Left lobe of liver (tissue), 2 donors: ENCODE measurements at regions not wholly inside any gene's neighbourhood (a gene's known extent, or its start where the extent isn't known, plus 50 kb on each side); places are given as distances from the start of the nearest gene placed in this dataset.

Source experiments
- ATAC-seq: fragments of 200-7000 bp; cut with Tn5 transposase; one replicate; pipeline ENCODE4 v1.9.1; 2020; ENCODE audit warnings: mild to moderate bottlenecking, moderate library complexity
- DNase-seq: peaks from one replicate; pipeline ENCODE4 v3.0.0-alpha.2; 2020; ENCODE audit warnings: low spot score
- donor health status: DM: no; HTN: no; CAD: no; lungs with moderate emphysema.
- donor health status: DM: no; HTN: yes; CAD: no.

- DNase-seq, result no peak
- ATAC-seq, result no peak
These were observed 190.2 kb downstream of the GALR1 start for GRCh38 chr18:77439888-77440287.

- DNase-seq (no peak), ATAC-seq (no peak)
These were observed 192.7 kb downstream of the GALR1 start for GRCh38 chr18:77442393-77442792.

GRCh38 chr18:77444385-77444784, 194.7 kb downstream of the GALR1 start:
- DNase-seq (no peak), ATAC-seq (no peak)

GRCh38 chr18:77448046-77448445, 198.4 kb downstream of the GALR1 start:
- DNase-seq, result no peak
- no peak for ATAC-seq

DNA sequence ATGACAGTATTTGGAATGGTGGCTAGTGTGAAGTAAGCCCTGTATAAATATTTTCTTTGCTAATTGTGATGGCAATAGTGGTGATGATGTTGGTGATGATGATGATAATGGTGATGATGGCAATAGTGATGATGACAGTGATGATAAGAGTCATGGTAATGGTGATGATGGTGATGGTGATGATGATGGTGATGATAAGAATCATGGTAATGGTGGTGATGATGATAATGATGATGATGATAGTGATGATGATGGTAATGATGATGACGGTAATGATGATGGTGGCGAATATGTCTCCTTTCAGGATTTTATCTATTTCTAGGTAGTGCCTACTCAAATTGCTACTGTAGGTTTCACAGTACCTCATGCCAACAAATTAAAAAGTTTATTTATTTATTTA, 205.4 kb downstream of the GALR1 start:
- DNase-seq, result no peak
- ATAC-seq, result no peak

DNA sequence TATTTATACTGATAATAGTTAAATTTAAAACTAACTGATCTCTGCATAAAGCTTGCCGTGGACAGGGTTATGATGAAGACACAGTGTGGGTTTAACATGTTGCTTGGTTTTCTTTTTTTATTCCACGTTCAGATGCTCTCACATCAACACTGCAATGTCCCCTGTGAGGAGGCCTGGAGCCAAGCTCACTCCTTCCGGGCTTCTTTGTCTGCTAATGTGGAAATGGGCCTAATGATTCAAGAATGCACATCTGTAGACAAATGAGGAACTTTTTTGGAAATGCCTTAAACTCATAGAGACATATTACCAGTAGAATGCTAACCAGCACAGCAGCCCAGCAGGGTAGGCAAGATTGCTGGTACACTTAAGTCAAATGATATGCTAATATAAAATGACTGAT, 208.0 kb downstream of the GALR1 start:
- no peak for ATAC-seq
- DNase-seq, result no peak

DNA sequence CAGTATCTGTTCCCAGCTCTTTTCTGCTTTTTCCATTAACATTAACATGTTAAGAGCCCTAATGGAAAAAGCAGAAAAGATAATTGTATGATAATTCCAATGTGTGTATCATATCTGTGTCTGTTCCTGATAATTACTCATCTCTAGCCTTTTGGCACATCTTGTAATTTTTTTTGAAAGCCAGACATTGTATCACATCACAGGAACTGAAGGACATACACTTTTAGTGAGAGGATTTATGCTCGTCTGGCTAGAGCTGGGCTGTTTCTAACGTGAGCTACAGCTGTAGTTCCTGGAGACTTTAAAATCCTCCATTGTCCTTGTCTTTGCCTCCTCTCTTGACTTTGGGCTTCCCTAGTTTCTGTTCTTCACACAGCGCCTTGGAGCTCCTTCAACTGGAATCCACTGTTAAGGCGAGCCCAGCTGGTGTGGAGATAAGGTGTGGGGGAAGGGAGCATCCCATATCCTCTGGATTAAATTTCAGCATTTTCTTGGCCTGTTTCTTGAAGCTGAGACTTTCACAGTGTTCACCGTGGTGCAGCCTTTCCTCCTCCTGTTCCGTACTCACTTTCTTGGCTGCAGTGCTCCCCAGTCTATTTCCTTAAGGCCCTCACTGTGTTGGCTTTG, 211.5 kb downstream of the GALR1 start:
- no peak for ATAC-seq
- no peak for DNase-seq

GRCh38 chr18:77464917-77465316, 215.3 kb downstream of the GALR1 start:
- DNase-seq (no peak), ATAC-seq (no peak)

DNA sequence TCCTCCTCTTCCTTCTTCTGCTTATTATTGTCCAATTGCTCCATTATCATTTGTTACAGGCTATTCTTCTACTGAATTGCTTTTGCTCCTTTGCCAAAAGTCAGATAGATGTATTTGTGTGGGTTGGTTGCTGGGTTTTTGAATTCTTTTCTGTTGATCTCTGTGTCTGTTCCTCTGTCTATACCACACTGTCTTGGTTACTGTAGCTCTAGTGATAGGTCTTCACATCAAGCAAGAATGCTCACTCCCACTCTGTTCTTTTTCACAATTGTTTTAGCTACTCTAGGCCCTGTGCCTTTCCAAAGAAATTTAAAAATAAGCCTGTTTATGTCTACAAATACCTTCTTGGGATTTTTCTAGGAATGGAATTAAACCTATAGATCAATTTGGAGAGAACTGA, 217.2 kb downstream of the GALR1 start:
- DNase-seq (no peak), ATAC-seq (no peak)

GRCh38 chr18:77469131-77469530, 219.5 kb downstream of the GALR1 start:
- ATAC-seq (no peak), DNase-seq (no peak)

DNA sequence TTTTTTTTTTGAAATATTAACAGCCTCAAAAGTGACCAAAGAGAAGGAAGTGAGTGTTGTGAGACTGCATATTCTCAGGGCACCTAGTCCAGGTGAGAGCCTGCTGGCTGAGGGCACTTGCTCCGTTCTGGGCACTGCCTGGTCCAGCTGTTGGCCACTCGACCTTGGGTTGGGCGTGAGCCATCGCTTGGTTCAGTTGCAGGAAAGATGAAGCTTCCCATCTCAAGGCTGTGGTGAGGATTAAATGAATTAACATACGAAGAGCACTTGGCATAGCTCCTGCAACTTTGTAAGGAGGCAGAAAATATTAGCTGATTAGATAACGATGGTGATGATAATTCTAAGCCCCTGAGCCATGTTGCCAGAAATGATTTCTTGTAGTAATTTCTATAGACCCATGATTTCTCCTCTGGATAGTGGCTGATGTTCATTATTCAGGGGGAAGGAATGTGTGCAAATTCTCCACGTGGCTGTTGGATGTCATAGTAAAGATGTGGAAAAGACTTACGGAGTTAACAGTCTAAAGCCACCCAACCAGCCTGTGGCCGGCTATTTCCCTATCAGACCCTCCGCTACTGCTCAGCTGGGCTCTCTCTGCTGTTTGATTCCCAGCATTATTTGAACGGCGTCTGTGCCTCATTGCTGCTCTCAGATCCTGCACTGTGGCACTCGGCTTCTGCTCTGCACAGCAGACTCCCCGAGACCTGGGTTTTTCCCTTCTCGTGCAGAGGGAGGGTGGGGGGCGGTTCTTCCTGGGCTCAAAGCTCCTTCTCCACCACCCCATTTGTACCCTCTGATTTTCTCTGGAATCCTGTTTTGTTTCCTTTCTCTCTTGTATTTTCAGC, 221.1 kb downstream of the GALR1 start:
- DNase-seq (no peak), ATAC-seq (no peak)

- ATAC-seq, result no peak
- DNase-seq, result no peak
These were observed 222.9 kb downstream of the GALR1 start for GRCh38 chr18:77472509-77472908.

DNA sequence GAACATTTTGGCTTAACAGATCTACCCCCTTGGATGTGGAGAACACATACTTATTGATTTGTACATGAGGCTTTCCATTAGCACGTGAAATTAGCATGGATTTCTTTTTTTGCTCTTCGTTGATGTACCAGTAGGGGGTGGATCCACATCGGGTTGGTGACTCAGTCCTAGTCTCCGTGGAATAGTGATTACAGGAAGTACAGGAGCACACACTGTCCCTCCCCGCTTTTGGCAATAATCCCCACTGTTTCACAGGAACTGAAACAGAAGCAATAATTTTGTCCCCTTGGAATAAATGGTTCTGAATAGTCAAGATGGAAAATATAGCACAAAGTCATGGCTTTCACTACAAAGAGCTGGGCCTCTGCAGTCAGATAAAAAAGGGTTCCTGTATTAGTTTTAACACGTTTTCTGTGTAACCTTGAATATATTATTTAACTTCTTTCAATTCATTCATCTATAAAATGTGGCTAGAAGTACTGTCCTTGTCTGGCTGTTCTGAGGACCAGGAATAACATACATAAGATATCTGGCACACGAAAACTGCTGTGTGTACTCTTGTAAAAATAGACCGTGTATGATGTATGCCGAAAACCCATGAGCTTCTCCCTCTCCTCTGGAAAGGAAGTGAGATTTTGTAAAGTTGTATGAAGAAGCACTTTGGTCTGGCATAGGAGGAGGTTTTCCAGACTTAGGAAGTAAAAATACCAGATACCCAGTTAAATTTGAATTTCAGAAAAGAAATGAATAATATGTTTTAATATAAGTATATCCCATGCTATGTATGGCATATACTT, 229.2 kb downstream of the GALR1 start:
- ATAC-seq, result peak; percentile 69

GRCh38 chr18:77481541-77481940, 231.9 kb downstream of the GALR1 start:
- DNase-seq, result no peak
- no peak for ATAC-seq

More for the DNA sequence above, 229.2 kb downstream of the GALR1 start:
- DNase-seq, result no peak

GRCh38 chr18:77482190-77483085, 232.8 kb downstream of the GALR1 start:
- DNase-seq (no peak), ATAC-seq (no peak)

GRCh38 chr18:77486985-77487384, 237.3 kb downstream of the GALR1 start:
- DNase-seq, result no peak
- no peak for ATAC-seq

DNA sequence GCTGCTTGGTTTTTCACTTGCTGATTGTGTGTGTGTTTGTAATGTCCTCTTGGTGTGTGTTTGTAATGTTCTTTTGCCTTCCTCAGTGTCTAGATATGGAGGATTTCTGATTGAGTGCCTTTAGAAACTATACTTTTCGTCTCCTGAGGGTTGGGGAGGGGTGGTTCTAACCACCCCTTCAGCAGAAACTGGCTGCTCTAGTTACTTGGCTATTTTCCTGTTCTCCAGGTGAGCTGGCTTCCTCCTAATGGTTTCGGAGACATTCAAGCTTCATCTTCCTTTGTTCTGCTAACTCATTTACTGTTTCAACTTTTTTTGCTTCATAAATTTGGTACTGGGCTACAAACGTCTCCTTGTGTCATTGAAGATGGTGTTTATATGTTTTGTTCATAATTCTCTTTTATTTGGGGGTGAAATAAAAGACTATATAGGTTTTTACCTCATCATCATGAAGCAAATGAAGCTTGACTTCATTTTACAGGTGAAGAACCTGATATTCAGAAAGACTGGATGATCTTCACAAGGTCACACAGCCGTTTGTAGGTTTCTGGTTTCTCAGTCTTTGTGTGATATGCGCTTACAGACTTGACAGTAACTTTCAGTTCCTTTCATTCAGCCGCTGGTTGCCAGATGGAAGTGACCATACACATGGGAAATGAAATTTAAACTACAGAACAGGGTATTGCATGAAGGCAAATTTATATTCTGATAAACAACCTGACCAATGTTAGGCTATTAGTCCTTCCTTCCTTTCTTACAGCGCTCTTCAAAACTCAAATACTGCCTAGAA, 238.5 kb downstream of the GALR1 start:
- DNase-seq, result no peak
- no peak for ATAC-seq

- no peak for ATAC-seq
- DNase-seq, result no peak
These were observed 245.4 kb downstream of the GALR1 start for GRCh38 chr18:77495079-77495478.

DNA sequence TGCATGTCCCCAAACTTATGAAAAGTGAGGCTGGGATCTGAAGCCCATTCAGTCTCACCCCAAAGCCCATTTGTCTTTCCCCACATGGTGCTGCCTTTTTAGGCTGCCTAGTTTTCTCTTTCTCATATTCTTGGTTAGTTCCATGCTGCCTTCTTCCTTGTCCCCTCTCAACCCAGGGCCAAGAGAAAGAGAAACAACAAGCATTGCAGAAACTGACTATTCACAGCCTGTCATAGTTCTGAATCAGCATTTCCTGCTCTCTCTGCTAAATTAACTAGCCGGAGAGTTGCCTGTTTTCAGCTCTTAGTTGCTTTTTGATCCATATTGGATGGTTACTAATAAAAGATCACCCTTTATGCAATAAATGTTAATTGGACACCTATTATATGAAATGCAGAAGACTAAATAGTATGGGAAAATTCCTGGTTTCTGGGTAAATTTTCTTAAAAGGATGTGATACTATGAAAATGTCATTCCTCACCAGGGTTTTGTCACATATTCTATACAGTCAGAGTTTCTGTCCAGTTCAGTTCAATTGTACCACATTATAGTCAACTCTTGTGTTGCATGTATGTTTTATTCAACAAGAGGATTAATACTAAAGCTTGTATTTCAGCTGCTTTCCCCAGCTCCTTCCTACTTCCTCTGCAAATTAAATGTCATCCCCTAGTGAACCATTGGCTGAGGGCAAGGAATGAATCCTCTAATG, 246.5 kb downstream of the GALR1 start:
- ATAC-seq (peak; percentile 27), DNase-seq (no peak)
